ENCODE measurements at regions not wholly inside any gene's neighbourhood (a gene's known extent, or its start where the extent isn't known, plus 50 kb on each side); places are given as distances from the start of the nearest gene placed in this dataset.

GRCh38 chrX:79268788-79269187, 98.3 kb downstream of the ITM2A start:
- Histone ChIP-seq H3K4me2 (no peak overlapping the region), H3K4me3 (no peak overlapping the region), H3K27ac (no peak overlapping the region), H3K9me3 (no peaks in the 10 kb centered on the region), H3K4me1 (no peaks in the 10 kb centered on the region)
- DNase-seq (ENCODE audit: low read depth in 1 of 2, low spot score in 1 of 2), result no peak
- POLR2A ChIA-PET, result no interaction called here
- no peak for ATAC-seq
- CTCF ChIA-PET, result no interaction called here
- TF ChIP-seq FOSL2 (IDR thresholded peaks at IDR 0.05) (no peak), FOSL2 (CRISPR knock-in tag; IDR thresholded peaks at IDR 0.05) (peak; percentile 49; the same call in 1 of the 2 replicates), MAFK (IDR thresholded peaks at IDR 0.05; ENCODE audit: partially characterized antibody) (peak; percentile 44), RNF2 (IDR thresholded peaks at IDR 0.05; ENCODE audit: borderline replicate concordance, low read depth) (no peak)
- FAIRE-seq, result no peak
- whole genome bisulfite sequencing (ENCODE audit: missing lambda C conversion rate), result 16% methylated on average over 2 of the region's 2 CpGs

GRCh38 chrX:79266702-79267101, 100.4 kb downstream of the ITM2A start:
- POLR2A ChIA-PET, result no interaction called here
- ATAC-seq (no peak), FAIRE-seq (no peak), DNase-seq (ENCODE audit: low read depth in 1 of 2, low spot score in 1 of 2) (no peak)
- Histone ChIP-seq H3K4me3 (no peak overlapping the region), H3K4me1 (no peaks in the 10 kb centered on the region), H3K27ac (no peak overlapping the region), H3K4me2 (no peak overlapping the region), H3K9me3 (no peaks in the 10 kb centered on the region)
- 24% methylated on average over 6 of the region's 6 CpGs for WGBS (ENCODE audit: missing lambda C conversion rate)
- TF ChIP-seq SMC3 (IDR thresholded peaks at IDR 0.05), result no peak
- no peak for TF ChIP-seq EP300 (IDR thresholded peaks at IDR 0.05)
- no peak for TF ChIP-seq REST (IDR thresholded peaks at IDR 0.05)
- no peak for TF ChIP-seq MAFK (IDR thresholded peaks at IDR 0.05; ENCODE audit: partially characterized antibody)
- TF ChIP-seq PBX3 (IDR thresholded peaks at IDR 0.05), result no peak
- no peak for TF ChIP-seq BCL3 (IDR thresholded peaks at IDR 0.05)
- no peak for TF ChIP-seq PHF8 (IDR thresholded peaks at IDR 0.05; ENCODE audit: borderline replicate concordance, low read depth)
- TF ChIP-seq ZSCAN20 (CRISPR knock-in tag; IDR thresholded peaks at IDR 0.05), result no peak
- no peak for TF ChIP-seq CHD2 (IDR thresholded peaks at IDR 0.05; ENCODE audit: low read length, partially characterized antibody)
- TF ChIP-seq BHLHE40 (IDR thresholded peaks at IDR 0.05; ENCODE audit: low read depth, low read length), result no peak
- no peak for TF ChIP-seq HOXA7 (CRISPR knock-in tag; IDR thresholded peaks at IDR 0.05)
- no peak for TF ChIP-seq JUN (IDR thresholded peaks at IDR 0.05)
- no peak for TF ChIP-seq FOSB (CRISPR knock-in tag; IDR thresholded peaks at IDR 0.05)
- TF ChIP-seq CEBPB (IDR thresholded peaks at IDR 0.05), result no peak
- no peak for TF ChIP-seq CHD4 (IDR thresholded peaks at IDR 0.05; ENCODE audit: borderline replicate concordance)
- TF ChIP-seq HEYL (CRISPR knock-in tag; IDR thresholded peaks at IDR 0.05), result no peak
- CTCF ChIA-PET, result no interaction called here

GRCh38 chrX:79263550-79263949, 103.6 kb downstream of the ITM2A start:
- WGBS (ENCODE audit: missing lambda C conversion rate), result 10% methylated on average over 1 of the region's 1 CpG
- FAIRE-seq (no peak), DNase-seq (ENCODE audit: low read depth in 1 of 2, low spot score in 1 of 2) (no peak), ATAC-seq (no peak)
- Histone ChIP-seq H3K9me3 (no peaks in the 10 kb centered on the region), H3K27ac (no peak overlapping the region), H3K4me2 (no peak overlapping the region), H3K4me3 (no peak overlapping the region), H3K4me1 (no peaks in the 10 kb centered on the region)
- POLR2A ChIA-PET, result no interaction called here
- CTCF ChIA-PET, result no interaction called here
- TF ChIP-seq TP53 (CRISPR knock-in tag; IDR thresholded peaks at IDR 0.05) (no peak), CBX2 (IDR thresholded peaks at IDR 0.05; ENCODE audit: borderline replicate concordance, low read depth) (no peak), FOXS1 (CRISPR knock-in tag; IDR thresholded peaks at IDR 0.05) (no peak), REST (IDR thresholded peaks at IDR 0.05) (no peak), CEBPB (IDR thresholded peaks at IDR 0.05) (no peak), HDAC2 (IDR thresholded peaks at IDR 0.05) (no peak), SREBF2 (IDR thresholded peaks at IDR 0.05) (no peak), MAX (IDR thresholded peaks at IDR 0.05) (no peak), GATA3 (IDR thresholded peaks at IDR 0.05; ENCODE audit: borderline replicate concordance) (no peak), ZC3H11A (IDR thresholded peaks at IDR 0.05) (no peak), RAD21 (conservative IDR thresholded peaks at IDR 0.05 in 1 of 2, IDR thresholded peaks at IDR 0.05 in 1 of 2) (no peak)

Data from A549 (cell line).